Osteocyte (in vitro differentiated cells): ENCODE measurements at regions not wholly inside any gene's neighbourhood (a gene's known extent, or its start where the extent isn't known, plus 50 kb on each side); places are given as distances from the start of the nearest gene placed in this dataset.

ENCODE experiments used
- DNase-seq: peaks from one replicate; pipeline ENCODE4 v3.0.0; 2021; ENCODE audit warnings: mixed read lengths; ENCODE audit not compliant: unreplicated experiment; ENCODE audit errors: extremely low spot score
- H3K27ac Mint-ChIP-seq: one replicate; pipeline ENCODE4 v1.8.0; 2021; ENCODE audit warnings: mild to moderate bottlenecking, mixed read lengths; ENCODE audit not compliant: unreplicated experiment
- H3K27me3 Mint-ChIP-seq: one replicate; pipeline ENCODE4 v1.8.0; 2021; ENCODE audit warnings: mixed read lengths; ENCODE audit not compliant: unreplicated experiment
- H3K36me3 Mint-ChIP-seq: one replicate; pipeline ENCODE4 v1.8.0; 2021; ENCODE audit warnings: mixed read lengths; ENCODE audit not compliant: unreplicated experiment
- H3K4me1 Mint-ChIP-seq: one replicate; pipeline ENCODE4 v1.8.0; 2021; ENCODE audit warnings: mixed read lengths; ENCODE audit not compliant: unreplicated experiment
- H3K4me3 Mint-ChIP-seq: one replicate; pipeline ENCODE4 v1.8.0; 2021; ENCODE audit warnings: mild to moderate bottlenecking, moderate library complexity, mixed read lengths; ENCODE audit not compliant: unreplicated experiment
- H3K9me3 Mint-ChIP-seq: one replicate; pipeline ENCODE4 v1.8.0; 2021; ENCODE audit warnings: mixed read lengths; ENCODE audit not compliant: unreplicated experiment
- CTCF ChIP-seq: fragments of 200-600 bp; sonication (generic); IDR thresholded peaks from 2 replicates; pipeline ENCODE4 v1.5.0; 2021; ENCODE audit warnings: antibody characterized with exemption, mild to moderate bottlenecking, moderate library complexity

- no peaks in the 10 kb centered on the region for H3K27me3 Mint-ChIP-seq
- no peak overlapping the region for H3K27ac Mint-ChIP-seq
- TF ChIP-seq CTCF = no peak
- H3K36me3 Mint-ChIP-seq = peaks cover 2% of the 10 kb centered on the region
- H3K9me3 Mint-ChIP-seq = peaks cover 10% of the 10 kb centered on the region
- H3K4me3 Mint-ChIP-seq = no peak overlapping the region
- no peaks in the 10 kb centered on the region for H3K4me1 Mint-ChIP-seq
- no peak for DNase-seq
Observed at GRCh38 chr11:104692751-104693150, 205.5 kb downstream of the CASP12 start.

- DNase-seq = no peak
- H3K4me3 Mint-ChIP-seq = no peak overlapping the region
- H3K27me3 Mint-ChIP-seq = no peaks in the 10 kb centered on the region
- no peaks in the 10 kb centered on the region for H3K4me1 Mint-ChIP-seq
- H3K27ac Mint-ChIP-seq = no peak overlapping the region
- no peak for TF ChIP-seq CTCF
- H3K36me3 Mint-ChIP-seq = peaks cover 2% of the 10 kb centered on the region
- H3K9me3 Mint-ChIP-seq = peaks cover 10% of the 10 kb centered on the region
Observed at GRCh38 chr11:104691129-104691528, 207.1 kb downstream of the CASP12 start.

- Mint-ChIP-seq H3K4me3 (no peak overlapping the region), H3K27me3 (no peaks in the 10 kb centered on the region), H3K4me1 (no peaks in the 10 kb centered on the region), H3K27ac (no peak overlapping the region), H3K36me3 (peaks cover 2% of the 10 kb centered on the region), H3K9me3 (peaks cover 10% of the 10 kb centered on the region)
- no peak for DNase-seq
- TF ChIP-seq CTCF = no peak
Observed at GRCh38 chr11:104690241-104690640, 208.0 kb downstream of the CASP12 start.

- H3K36me3 Mint-ChIP-seq = peaks cover 2% of the 10 kb centered on the region
- no peaks in the 10 kb centered on the region for H3K27me3 Mint-ChIP-seq
- peaks cover 10% of the 10 kb centered on the region for H3K9me3 Mint-ChIP-seq
- TF ChIP-seq CTCF = no peak
- DNase-seq = no peak
- H3K27ac Mint-ChIP-seq = no peak overlapping the region
- no peaks in the 10 kb centered on the region for H3K4me1 Mint-ChIP-seq
- no peak overlapping the region for H3K4me3 Mint-ChIP-seq
Observed at GRCh38 chr11:104688731-104689130, 209.5 kb downstream of the CASP12 start.

- Mint-ChIP-seq H3K27ac (no peak overlapping the region), H3K9me3 (no peaks in the 10 kb centered on the region), H3K4me1 (peaks cover 3% of the 10 kb centered on the region), H3K4me3 (no peak overlapping the region), H3K36me3 (no peaks in the 10 kb centered on the region), H3K27me3 (no peaks in the 10 kb centered on the region)
- no peak for TF ChIP-seq CTCF
- no peak for DNase-seq
Observed at GRCh38 chr11:104682206-104682605, 216.1 kb downstream of the CASP12 start.
